ENCODE measurements at regions not wholly inside any gene's neighbourhood (a gene's known extent, or its start where the extent isn't known, plus 50 kb on each side); places are given as distances from the start of the nearest gene placed in this dataset.

- no peak for TF ChIP-seq CTCF (conservative IDR thresholded peaks at IDR 0.05)
- no peak overlapping the region for H3K27ac ChIP-seq
Measured at GRCh38 chr3:11929531-11929930, 74.7 kb upstream of the SYN2 start.

- TF ChIP-seq CTCF (conservative IDR thresholded peaks at IDR 0.05) = no peak
- H3K27ac ChIP-seq = no peak overlapping the region
Measured at GRCh38 chr3:11930084-11930483, 74.1 kb upstream of the SYN2 start.

- H3K27ac ChIP-seq = no peak overlapping the region
- TF ChIP-seq CTCF (conservative IDR thresholded peaks at IDR 0.05) = no peak
Measured at GRCh38 chr3:11932636-11933035, 71.6 kb upstream of the SYN2 start.

- TF ChIP-seq CTCF (conservative IDR thresholded peaks at IDR 0.05) = no peak
- no peak overlapping the region for H3K27ac ChIP-seq
Measured at GRCh38 chr3:11933529-11933928, 70.7 kb upstream of the SYN2 start.

- no peak overlapping the region for H3K27ac ChIP-seq
- peak; percentile 91 for TF ChIP-seq CTCF (conservative IDR thresholded peaks at IDR 0.05)
Measured at GRCh38 chr3:11944052-11944673, 60.0 kb upstream of the SYN2 start.

GRCh38 chr3:11948331-11948730 is 55.9 kb upstream of the SYN2 start:
- TF ChIP-seq CTCF (conservative IDR thresholded peaks at IDR 0.05) = no peak
- no peak overlapping the region for H3K27ac ChIP-seq

- no peak overlapping the region for H3K27ac ChIP-seq
- TF ChIP-seq CTCF (conservative IDR thresholded peaks at IDR 0.05) = no peak
Measured at GRCh38 chr3:11948866-11949265, 55.3 kb upstream of the SYN2 start.
